GM19468 (cell line): ENCODE measurements at regions not wholly inside any gene's neighbourhood (a gene's known extent, or its start where the extent isn't known, plus 50 kb on each side); places are given as distances from the start of the nearest gene placed in this dataset.

Experiments
- ATAC-seq: cut with Tn5 transposase; IDR thresholded peaks from one replicate; pipeline ENCODE4 v1.9.1; 2021; ENCODE audit warnings: mild to moderate bottlenecking, moderate library complexity, moderate number of reproducible peaks; ENCODE audit not compliant: unreplicated experiment; ENCODE audit errors: extremely low read depth

- ATAC-seq = no peak
Observed at GRCh38 chr18:45456090-45457021, 158.9 kb upstream of the SLC14A2 start.

- ATAC-seq = no peak
Observed at GRCh38 chr18:45458033-45458432, 157.2 kb upstream of the SLC14A2 start.

- no peak for ATAC-seq
Observed at GRCh38 chr18:45462179-45462578, 153.1 kb upstream of the SLC14A2 start.

GRCh38 chr18:45463451-45463850 is 151.8 kb upstream of the SLC14A2 start:
- ATAC-seq = no peak

- ATAC-seq = no peak
Observed at GRCh38 chr18:45464619-45465018, 150.7 kb upstream of the SLC14A2 start.

GRCh38 chr18:45467293-45467692 is 148.0 kb upstream of the SLC14A2 start:
- no peak for ATAC-seq

GRCh38 chr18:45467945-45468344 is 147.3 kb upstream of the SLC14A2 start:
- no peak for ATAC-seq

- ATAC-seq = no peak
Observed at GRCh38 chr18:45478889-45479288, 136.4 kb upstream of the SLC14A2 start.

- ATAC-seq = no peak
Observed at GRCh38 chr18:45480219-45481015, 134.9 kb upstream of the SLC14A2 start.

GRCh38 chr18:45481821-45482220 is 133.5 kb upstream of the SLC14A2 start:
- ATAC-seq = no peak

GRCh38 chr18:45482286-45482685 is 133.0 kb upstream of the SLC14A2 start:
- ATAC-seq = no peak

GRCh38 chr18:45487581-45487980 is 127.7 kb upstream of the SLC14A2 start:
- no peak for ATAC-seq

- ATAC-seq = no peak
Observed at GRCh38 chr18:45488645-45489044, 126.6 kb upstream of the SLC14A2 start.

- ATAC-seq = no peak
Observed at GRCh38 chr18:45493830-45494229, 121.4 kb upstream of the SLC14A2 start.

GRCh38 chr18:45494811-45495210 is 120.5 kb upstream of the SLC14A2 start:
- no peak for ATAC-seq

GRCh38 chr18:45496741-45497140 is 118.5 kb upstream of the SLC14A2 start:
- no peak for ATAC-seq

GRCh38 chr18:45497595-45498286 is 117.5 kb upstream of the SLC14A2 start:
- ATAC-seq = no peak

GRCh38 chr18:45498287-45498658 is 117.0 kb upstream of the SLC14A2 start:
- no peak for ATAC-seq

- ATAC-seq = no peak
Observed at GRCh38 chr18:45503990-45504389, 111.3 kb upstream of the SLC14A2 start.

- no peak for ATAC-seq
Observed at GRCh38 chr18:45505497-45506206, 109.6 kb upstream of the SLC14A2 start.
